Duodenal mucosa (tissue), 2 donors: ENCODE measurements at regions not wholly inside any gene's neighbourhood (a gene's known extent, or its start where the extent isn't known, plus 50 kb on each side); places are given as distances from the start of the nearest gene placed in this dataset.
"Not testable (repeated sequence)": the region's sequence is repeated elsewhere in the genome, so short reads cannot be mapped to it uniquely, and the experiment has no call there.

Experiments used
- H3K27ac ChIP-seq: one replicate; pipeline ENCODE4 v1.7.0; 2013; ENCODE audit warnings: low read depth, low read length
- H3K27me3 ChIP-seq, 2 donors: one replicate each; pipeline ENCODE4 v1.7.0; 2013; ENCODE audit warnings: low read length in 2 of 2, control low read depth in 1 of 2; ENCODE audit not compliant: insufficient read depth in 2 of 2, control insufficient read depth in 1 of 2
- H3K36me3 ChIP-seq, 2 donors: one replicate each; pipeline ENCODE4 v1.7.0; 2013; ENCODE audit warnings: low read length in 2 of 2, control low read depth in 1 of 2; ENCODE audit not compliant: insufficient read depth in 2 of 2, control insufficient read depth in 1 of 2
- H3K4me1 ChIP-seq, 2 donors: one replicate each; pipeline ENCODE4 v1.7.0; 2013; ENCODE audit warnings: low read length in 2 of 2, control low read depth in 1 of 2; ENCODE audit not compliant: insufficient read depth in 2 of 2, control insufficient read depth in 1 of 2
- H3K4me3 ChIP-seq, 2 donors: one replicate each; pipeline ENCODE4 v1.7.0; 2013; ENCODE audit warnings: low read length in 2 of 2, low read depth in 1 of 2
- H3K9ac ChIP-seq, 2 donors: one replicate each; pipeline ENCODE4 v1.7.0; 2013; ENCODE audit warnings: low read length in 2 of 2, low read depth in 1 of 2
- H3K9me3 ChIP-seq, 2 donors: one replicate each; pipeline ENCODE4 v1.7.0; 2013; ENCODE audit warnings: low read length in 2 of 2, control low read depth in 1 of 2; ENCODE audit not compliant: control insufficient read depth in 1 of 2

DNA sequence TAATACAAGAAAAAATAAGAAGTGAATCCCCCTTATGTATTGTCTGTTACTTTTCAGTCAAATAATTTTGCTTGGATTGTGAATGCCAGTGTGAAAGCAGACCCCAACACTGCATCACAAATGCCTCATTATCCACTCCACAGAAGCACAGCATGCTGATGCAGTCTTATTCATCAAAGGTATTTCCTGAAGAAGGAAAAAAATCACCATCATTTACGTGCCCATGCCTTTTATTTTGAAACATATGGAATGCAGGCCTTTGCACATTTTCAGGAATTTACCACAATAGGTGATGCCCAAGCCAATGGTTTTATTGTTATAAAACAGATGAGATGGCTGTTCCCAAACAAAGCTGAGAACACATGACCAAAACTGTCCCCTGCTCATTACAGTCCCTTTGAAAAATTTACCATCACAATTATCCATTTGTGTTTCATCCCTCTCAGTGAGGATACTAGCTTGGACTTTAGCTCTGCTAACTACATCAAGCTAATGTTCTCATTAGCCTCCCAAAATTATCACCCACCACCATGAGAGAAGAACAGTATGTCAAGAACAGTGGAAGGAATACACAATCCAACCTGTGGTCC is 180.6 kb upstream of the HTR1E start:
- Histone ChIP-seq H3K9ac (no peak overlapping the region), H3K27me3 (no peaks in the 10 kb centered on the region), H3K9me3 (peaks cover 11 to 14% of the 10 kb centered on the region in 2 donors), H3K4me3 (no peak overlapping the region), H3K4me1 (no peaks in the 10 kb centered on the region), H3K27ac (no peak overlapping the region), H3K36me3 (no peaks in the 10 kb centered on the region)

DNA sequence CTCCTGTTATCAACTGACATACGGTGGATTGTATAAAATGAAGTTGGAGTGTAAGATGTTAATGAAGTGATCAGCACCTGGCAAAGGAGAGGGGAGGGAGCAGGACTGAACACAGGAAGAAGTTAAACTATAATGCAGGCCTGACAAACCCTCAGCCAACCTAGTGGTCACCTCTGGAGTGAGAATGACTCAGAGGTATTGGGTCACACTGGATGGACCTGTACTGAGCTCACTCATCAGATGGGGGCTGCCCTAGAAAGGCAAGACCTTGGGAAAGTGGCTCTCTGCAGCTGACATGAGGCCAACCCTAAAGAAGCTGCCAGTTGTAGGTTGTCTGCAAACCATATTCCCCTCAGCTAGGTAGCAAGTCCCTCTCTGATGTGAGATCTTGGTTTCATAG is 193.3 kb upstream of the HTR1E start:
- no peaks in the 10 kb centered on the region for H3K27me3 ChIP-seq
- no peaks in the 10 kb centered on the region for H3K4me1 ChIP-seq
- H3K27ac ChIP-seq: no peak overlapping the region
- H3K36me3 ChIP-seq: no peaks in the 10 kb centered on the region
- no peak overlapping the region for H3K4me3 ChIP-seq
- peaks cover 0 to 13% of the 10 kb centered on the region in 2 donors for H3K9me3 ChIP-seq
- H3K9ac ChIP-seq: no peak overlapping the region

DNA sequence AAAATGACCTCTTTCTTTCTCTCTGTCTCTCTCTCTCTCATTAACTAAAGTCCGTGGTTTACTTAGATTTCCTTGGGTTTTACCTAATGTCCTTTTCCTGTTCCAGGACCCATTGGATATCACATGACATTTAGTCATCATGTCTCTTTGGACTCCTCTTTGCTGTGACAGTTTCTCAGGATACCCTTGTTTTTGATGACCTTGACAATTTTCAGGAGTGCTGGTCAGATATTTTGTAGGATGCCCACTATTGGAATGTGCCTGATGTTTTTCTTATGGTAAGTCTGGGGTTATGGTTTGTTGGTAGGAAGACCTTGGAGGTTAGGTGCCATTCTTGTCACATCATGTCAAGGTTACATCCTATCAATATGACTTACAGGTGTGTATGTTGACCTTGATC is 199.2 kb upstream of the HTR1E start:
- Histone ChIP-seq H3K9me3 (peaks cover 0 to 9% of the 10 kb centered on the region in 2 donors), H3K36me3 (no peaks in the 10 kb centered on the region), H3K9ac (no peak overlapping the region), H3K27ac (no peak overlapping the region), H3K4me1 (no peaks in the 10 kb centered on the region), H3K4me3 (no peak overlapping the region), H3K27me3 (no peaks in the 10 kb centered on the region)

DNA sequence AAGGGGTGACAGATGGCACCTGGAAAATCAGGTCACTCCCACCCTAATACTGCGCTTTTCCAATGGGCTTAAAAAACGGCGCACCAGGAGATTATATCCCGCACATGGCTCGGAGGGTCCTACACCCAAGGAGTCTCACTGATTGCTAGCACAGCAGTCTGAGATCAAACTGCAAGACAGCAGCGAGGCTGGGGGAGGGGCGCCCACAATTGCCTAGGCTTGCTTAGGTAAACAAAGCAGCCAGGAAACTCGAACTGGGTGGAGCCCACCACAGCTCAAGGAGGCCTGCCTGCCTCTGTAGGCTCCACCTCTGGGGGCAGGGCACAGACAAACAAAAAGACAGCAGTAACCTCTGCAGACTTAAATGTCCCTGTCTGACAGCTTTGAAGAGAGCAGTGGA is 205.7 kb upstream of the HTR1E start:
- H3K36me3 ChIP-seq: not testable (repeated sequence)

DNA sequence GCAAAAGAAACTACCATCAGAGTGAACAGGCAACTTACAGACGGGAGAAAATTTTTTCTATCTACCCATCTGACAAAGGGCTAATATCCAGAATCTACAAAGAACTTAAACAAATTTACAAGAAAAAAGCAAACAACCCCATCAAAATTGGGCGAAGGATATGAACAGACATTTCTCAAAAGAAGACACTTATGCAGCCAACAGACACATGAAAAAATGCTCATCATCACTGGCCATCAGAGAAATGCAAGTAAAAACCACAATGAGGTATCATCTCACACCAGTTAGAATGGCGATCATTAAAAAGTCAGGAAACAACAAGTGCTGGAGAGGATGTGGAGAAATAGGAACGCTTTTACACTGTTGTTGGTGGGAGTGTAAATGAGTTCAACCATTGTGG is 206.6 kb upstream of the HTR1E start:
- not testable (repeated sequence) for H3K4me1 ChIP-seq, H3K9me3 ChIP-seq, H3K27me3 ChIP-seq, H3K4me3 ChIP-seq, H3K9ac ChIP-seq, H3K27ac ChIP-seq, H3K36me3 ChIP-seq

More for the DNA sequence above, 205.7 kb upstream of the HTR1E start:
- not testable (repeated sequence) for H3K27ac ChIP-seq, H3K4me3 ChIP-seq, H3K9ac ChIP-seq, H3K4me1 ChIP-seq, H3K9me3 ChIP-seq, H3K27me3 ChIP-seq

DNA sequence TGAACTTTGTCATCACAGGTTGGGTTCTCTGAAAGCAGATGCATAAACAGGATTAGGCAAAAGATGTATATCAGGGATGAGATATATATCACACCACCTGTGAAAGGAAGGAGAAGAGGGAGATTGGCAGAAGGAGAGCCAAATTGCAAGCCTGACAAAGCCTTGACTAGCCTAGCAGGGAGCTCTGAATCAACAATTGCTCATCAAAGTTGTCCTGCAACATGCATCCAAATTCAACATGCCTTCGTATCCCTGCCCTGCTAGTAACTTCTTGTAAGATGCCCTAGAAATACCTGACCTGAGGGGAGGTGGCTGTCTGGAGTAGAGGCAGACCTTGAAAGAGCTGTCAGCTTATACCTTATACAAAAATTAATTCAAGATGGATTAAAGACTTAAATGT is 207.1 kb upstream of the HTR1E start:
- H3K27ac ChIP-seq: no peak overlapping the region
- no peaks in the 10 kb centered on the region for H3K27me3 ChIP-seq
- no peaks in the 10 kb centered on the region for H3K36me3 ChIP-seq
- no peak overlapping the region for H3K4me3 ChIP-seq
- H3K9me3 ChIP-seq: peaks cover 2 to 5% of the 10 kb centered on the region in 2 donors
- H3K4me1 ChIP-seq: no peaks in the 10 kb centered on the region
- no peak overlapping the region for H3K9ac ChIP-seq

DNA sequence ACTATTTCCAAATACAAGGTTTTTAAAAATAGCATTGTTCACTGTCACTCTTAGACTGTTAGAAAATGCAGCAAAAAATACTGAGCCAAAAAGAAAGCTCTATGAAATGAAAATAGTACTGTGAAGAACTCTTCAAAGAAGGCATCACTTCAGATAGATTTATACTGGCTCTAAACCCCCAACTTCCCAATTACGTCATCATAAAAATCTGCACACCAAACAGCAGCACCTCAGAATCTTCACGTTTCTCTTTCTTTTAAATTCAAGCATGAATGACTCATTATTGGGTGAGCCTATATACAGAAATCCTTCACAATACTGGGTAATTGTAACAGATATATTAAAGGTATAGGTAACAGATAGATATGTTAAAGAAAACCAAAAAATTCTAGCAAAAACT is 208.4 kb upstream of the HTR1E start:
- peaks cover 2 to 5% of the 10 kb centered on the region in 2 donors for H3K9me3 ChIP-seq
- H3K36me3 ChIP-seq: no peaks in the 10 kb centered on the region
- H3K9ac ChIP-seq: no peak overlapping the region
- H3K27ac ChIP-seq: no peak overlapping the region
- no peaks in the 10 kb centered on the region for H3K4me1 ChIP-seq
- no peak overlapping the region for H3K4me3 ChIP-seq
- no peaks in the 10 kb centered on the region for H3K27me3 ChIP-seq

DNA sequence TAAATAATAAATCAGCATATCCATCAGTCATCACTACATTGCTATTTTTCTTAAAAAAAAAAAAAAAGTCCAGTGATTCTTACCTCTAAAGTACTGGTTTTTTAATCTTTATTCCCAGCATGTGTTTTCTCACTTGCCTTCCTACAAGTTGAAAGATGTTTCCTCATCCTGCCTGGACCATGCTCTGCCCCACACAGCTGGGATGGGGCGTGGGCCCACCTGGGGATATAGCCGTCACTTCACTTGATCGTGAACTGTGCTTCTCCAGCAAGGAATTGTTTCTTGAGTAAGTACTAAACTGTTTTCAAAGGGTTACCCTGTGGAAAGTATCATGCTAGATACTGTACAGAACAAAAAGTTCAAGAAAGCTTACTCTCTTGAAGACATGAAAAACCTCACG is 212.6 kb upstream of the HTR1E start:
- H3K36me3 ChIP-seq: no peaks in the 10 kb centered on the region
- H3K27ac ChIP-seq: no peak overlapping the region
- H3K9ac ChIP-seq: no peak overlapping the region
- peaks cover 0 to 3% of the 10 kb centered on the region in 2 donors for H3K9me3 ChIP-seq
- no peak overlapping the region for H3K4me3 ChIP-seq
- H3K27me3 ChIP-seq: no peaks in the 10 kb centered on the region
- H3K4me1 ChIP-seq: no peaks in the 10 kb centered on the region

DNA sequence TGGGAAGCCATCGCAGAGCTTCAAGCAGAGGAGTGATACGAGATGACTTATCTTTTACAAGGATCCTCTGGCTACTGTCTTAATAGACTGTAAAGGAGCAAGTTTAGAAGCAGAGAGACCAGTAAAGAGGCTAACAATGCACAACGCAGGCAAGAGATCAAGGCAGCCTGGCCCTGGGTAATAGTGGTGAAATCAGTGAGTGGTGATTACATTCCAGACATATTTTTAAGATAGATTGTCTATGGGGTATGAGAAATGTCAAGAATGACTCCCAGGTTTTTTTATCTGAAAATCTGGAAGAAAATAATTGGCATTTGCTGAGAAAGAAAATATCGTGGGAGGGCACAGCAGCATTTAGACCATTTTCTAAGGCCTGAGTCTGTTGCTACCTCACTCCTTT is 213.6 kb upstream of the HTR1E start:
- H3K4me1 ChIP-seq: no peaks in the 10 kb centered on the region
- H3K27ac ChIP-seq: no peak overlapping the region
- no peak overlapping the region for H3K9ac ChIP-seq
- peaks cover 0 to 3% of the 10 kb centered on the region in 2 donors for H3K9me3 ChIP-seq
- no peaks in the 10 kb centered on the region for H3K27me3 ChIP-seq
- H3K36me3 ChIP-seq: no peaks in the 10 kb centered on the region
- no peak overlapping the region for H3K4me3 ChIP-seq

DNA sequence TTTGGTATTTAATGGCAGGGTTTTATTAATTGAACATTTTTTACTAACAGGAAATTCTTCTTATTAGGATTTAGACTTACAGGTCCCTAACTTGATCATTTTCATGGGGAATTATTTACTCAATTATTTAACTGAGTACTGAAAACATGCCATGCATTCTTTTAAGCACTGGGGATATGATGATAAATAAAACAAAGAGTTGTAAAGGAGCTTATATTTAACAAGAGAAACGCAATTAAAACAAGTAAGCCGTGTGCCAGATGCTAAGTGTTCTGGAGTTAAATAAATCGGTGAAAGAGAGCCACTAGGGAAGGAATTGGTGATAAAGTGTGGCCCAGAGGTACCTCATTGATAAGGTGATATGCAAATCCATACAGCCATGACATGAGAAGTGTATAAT is 214.2 kb upstream of the HTR1E start:
- H3K9me3 ChIP-seq: peaks cover 0 to 3% of the 10 kb centered on the region in 2 donors
- H3K9ac ChIP-seq: no peak overlapping the region
- no peak overlapping the region for H3K27ac ChIP-seq
- no peaks in the 10 kb centered on the region for H3K4me1 ChIP-seq
- no peaks in the 10 kb centered on the region for H3K27me3 ChIP-seq
- H3K4me3 ChIP-seq: no peak overlapping the region
- H3K36me3 ChIP-seq: no peaks in the 10 kb centered on the region

DNA sequence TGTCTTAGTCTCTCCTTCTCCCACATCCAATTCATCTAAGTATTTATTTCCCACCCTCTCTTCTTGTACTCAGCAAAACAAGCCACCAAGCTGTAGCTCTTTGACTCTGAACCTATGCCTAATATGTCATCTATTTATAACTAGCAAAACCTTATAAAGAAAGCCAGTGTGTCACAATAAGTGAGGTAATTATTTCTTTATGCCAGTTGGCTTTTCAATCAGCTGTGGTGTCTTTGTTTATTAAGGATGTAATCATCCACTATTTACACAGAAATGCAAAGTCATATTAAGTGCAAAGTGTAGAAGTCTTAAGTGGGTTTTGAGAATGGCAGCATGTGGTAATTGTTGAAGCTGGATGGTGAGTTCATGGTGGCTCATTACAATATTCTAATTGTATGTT is 215.2 kb upstream of the HTR1E start:
- H3K36me3 ChIP-seq: no peaks in the 10 kb centered on the region
- H3K9me3 ChIP-seq: peaks cover 0 to 3% of the 10 kb centered on the region in 2 donors
- no peak overlapping the region for H3K9ac ChIP-seq
- no peak overlapping the region for H3K4me3 ChIP-seq
- H3K4me1 ChIP-seq: no peaks in the 10 kb centered on the region
- no peak overlapping the region for H3K27ac ChIP-seq
- H3K27me3 ChIP-seq: no peaks in the 10 kb centered on the region
